Loucy (cell line): ENCODE measurements at regions not wholly inside any gene's neighbourhood (a gene's known extent, or its start where the extent isn't known, plus 50 kb on each side); places are given as distances from the start of the nearest gene placed in this dataset.

Experiments used
- EZH2phosphoT487 ChIP-seq: fragments of 200-600 bp; IDR thresholded peaks from 2 replicates; pipeline ENCODE4 v1.6.1; 2018; ENCODE audit warnings: antibody characterized with exemption, mild to moderate bottlenecking, moderate library complexity, borderline replicate concordance
- TF ChIP-seq, protein P1 (sequence below): fragments of 200-600 bp; sonication (generic); conservative IDR thresholded peaks from 2 replicates; pipeline ENCODE4 v1.5.1; 2014; ENCODE audit warnings: mild to moderate bottlenecking, antibody characterized with exemption, low read length

DNA sequence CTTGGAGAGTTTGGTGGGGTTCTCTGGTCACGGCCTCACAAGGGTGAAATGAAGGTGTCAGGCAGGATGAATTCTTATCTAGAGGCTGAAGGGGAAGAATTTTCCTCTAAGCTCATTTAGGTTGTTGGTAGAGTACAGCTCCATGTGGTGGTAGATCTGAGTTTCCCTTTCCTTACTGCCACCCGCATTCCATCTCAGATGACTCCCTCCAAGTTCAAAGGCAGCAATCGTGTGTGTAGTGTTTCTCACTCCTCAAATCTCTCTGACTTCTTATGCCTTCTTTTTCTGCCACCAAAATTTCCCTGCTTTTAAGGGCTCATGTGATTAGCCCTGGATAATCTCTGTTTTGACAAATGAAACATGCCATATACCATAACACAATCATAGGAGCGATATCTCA lies 135.5 kb upstream of the MYOCD start:
- TF ChIP-seq, protein P1, sequence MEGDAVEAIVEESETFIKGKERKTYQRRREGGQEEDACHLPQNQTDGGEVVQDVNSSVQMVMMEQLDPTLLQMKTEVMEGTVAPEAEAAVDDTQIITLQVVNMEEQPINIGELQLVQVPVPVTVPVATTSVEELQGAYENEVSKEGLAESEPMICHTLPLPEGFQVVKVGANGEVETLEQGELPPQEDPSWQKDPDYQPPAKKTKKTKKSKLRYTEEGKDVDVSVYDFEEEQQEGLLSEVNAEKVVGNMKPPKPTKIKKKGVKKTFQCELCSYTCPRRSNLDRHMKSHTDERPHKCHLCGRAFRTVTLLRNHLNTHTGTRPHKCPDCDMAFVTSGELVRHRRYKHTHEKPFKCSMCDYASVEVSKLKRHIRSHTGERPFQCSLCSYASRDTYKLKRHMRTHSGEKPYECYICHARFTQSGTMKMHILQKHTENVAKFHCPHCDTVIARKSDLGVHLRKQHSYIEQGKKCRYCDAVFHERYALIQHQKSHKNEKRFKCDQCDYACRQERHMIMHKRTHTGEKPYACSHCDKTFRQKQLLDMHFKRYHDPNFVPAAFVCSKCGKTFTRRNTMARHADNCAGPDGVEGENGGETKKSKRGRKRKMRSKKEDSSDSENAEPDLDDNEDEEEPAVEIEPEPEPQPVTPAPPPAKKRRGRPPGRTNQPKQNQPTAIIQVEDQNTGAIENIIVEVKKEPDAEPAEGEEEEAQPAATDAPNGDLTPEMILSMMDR, result no peak
- TF ChIP-seq EZH2phosphoT487, result no peak
